H1 (cell line): ENCODE measurements at regions not wholly inside any gene's neighbourhood (a gene's known extent, or its start where the extent isn't known, plus 50 kb on each side); places are given as distances from the start of the nearest gene placed in this dataset.
A peak's percentile ranks its signal among the peaks of the same experiment; 100 is the strongest.

Experiments
- CTCF ChIA-PET: fragments of 300-600 bp; sonication (Branson Sonifier 250); formaldehyde crosslinking; loops from one replicate; lab custom pipeline; 2021; ENCODE audit not compliant: partially characterized antibody; lab: Charles Lee
- POLR2A ChIA-PET: fragments of 300-600 bp; sonication (Branson Sonifier 250); formaldehyde crosslinking; loops from one replicate; lab custom pipeline; 2021; ENCODE audit warnings: inconsistent platforms; ENCODE audit not compliant: partially characterized antibody; lab: Charles Lee
- DNase-seq, 2 experiments: peaks; one replicate each; pipeline versions ENCODE4 v3.0.0 to v3.0.0-alpha.2; 2010 to 2022; ENCODE audit warnings: low spot score in 2 of 2, low read depth in 1 of 2, mixed read lengths in 1 of 2
- FAIRE-seq: peaks from 2 replicates; lab custom pipeline; 2011; peaks lifted over from hg19 to GRCh38; lab: Jason Lieb, UNC
- H2AFZ ChIP-seq: 2 replicates; pipeline ENCODE4 v1.8.1; 2012; ENCODE audit warnings: low read length, inconsistent platforms
- H2AK5ac ChIP-seq: 2 replicates; pipeline ENCODE4 v1.6.1; 2013; ENCODE audit warnings: low read depth, low read length
- H2BK120ac ChIP-seq: replicated peaks from 2 replicates; pipeline ENCODE3; 2013; ENCODE audit warnings: low read depth, low read length, inconsistent platforms
- H2BK12ac ChIP-seq: 2 replicates; pipeline ENCODE4 v1.6.1; 2013; ENCODE audit warnings: low read depth, low read length
- H2BK15ac ChIP-seq: 2 replicates; pipeline ENCODE4 v1.6.1; 2013; ENCODE audit warnings: low read length
- H2BK20ac ChIP-seq: 2 replicates; pipeline ENCODE4 v1.6.1; 2013; ENCODE audit warnings: low read length
- H2BK5ac ChIP-seq: 2 replicates; pipeline ENCODE4 v1.6.1; 2013; ENCODE audit warnings: low read depth, low read length
- H3K14ac ChIP-seq: 2 replicates; pipeline ENCODE4 v1.6.1; 2013; ENCODE audit warnings: inconsistent platforms; ENCODE audit not compliant: insufficient read length
- H3K18ac ChIP-seq: 2 replicates; pipeline ENCODE4 v1.6.1; 2013; ENCODE audit warnings: low read length; ENCODE audit errors: extremely low read depth
- H3K23ac ChIP-seq: 2 replicates; pipeline ENCODE4 v1.6.1; 2013; ENCODE audit warnings: inconsistent platforms; ENCODE audit not compliant: insufficient read length
- H3K23me2 ChIP-seq: 2 replicates; pipeline ENCODE4 v1.6.1; 2013; ENCODE audit warnings: low read depth, low read length
- H3K27ac ChIP-seq: 2 replicates; pipeline ENCODE4 v1.6.1; 2011; ENCODE audit warnings: low read depth, low read length, inconsistent platforms
- H3K27me3 ChIP-seq, 4 experiments: replicated peaks in 1 of 4; 1 replicate in 1 of 4; 2 replicates in 3 of 4; pipeline versions ENCODE4 v1.6.1 to v1.8.1; 2011 to 2013; ENCODE audit warnings: low read length in 3 of 4, mild to moderate bottlenecking in 3 of 4, inconsistent platforms in 2 of 4, mixed read lengths in 2 of 4, moderate library complexity in 1 of 4; ENCODE audit not compliant: control insufficient read depth in 3 of 4, insufficient read depth in 3 of 4; ENCODE audit errors: extremely low read depth in 1 of 4
- H3K36me3 ChIP-seq, 4 experiments: 2 replicates each; pipeline versions ENCODE4 v1.6.1 to v1.8.1; 2011 to 2013; ENCODE audit warnings: mild to moderate bottlenecking in 4 of 4, low read length in 3 of 4, moderate library complexity in 2 of 4, control low read depth in 1 of 4, inconsistent platforms in 1 of 4; ENCODE audit not compliant: insufficient read depth in 4 of 4, control insufficient read depth in 2 of 4
- H3K4ac ChIP-seq: replicated peaks from 2 replicates; pipeline ENCODE3; 2013; ENCODE audit warnings: low read length, low read depth, mixed read lengths, inconsistent platforms; ENCODE audit not compliant: insufficient read length
- H3K4me1 ChIP-seq, 4 experiments: replicated peaks in 1 of 4; 1 replicate in 1 of 4; 2 replicates in 3 of 4; pipeline versions ENCODE4 v1.6.1 to v1.8.1; 2011 to 2013; ENCODE audit warnings: low read length in 3 of 4, inconsistent platforms in 2 of 4, mixed read lengths in 1 of 4; ENCODE audit not compliant: insufficient read depth in 4 of 4, control insufficient read depth in 3 of 4
- H3K4me2 ChIP-seq, 2 experiments: 2 replicates each; pipeline versions ENCODE4 v1.6.1 to v1.8.1; 2011 to 2013; ENCODE audit warnings: low read depth in 2 of 2, low read length in 2 of 2, control low read depth in 1 of 2, inconsistent platforms in 1 of 2, mild to moderate bottlenecking in 1 of 2; ENCODE audit not compliant: insufficient read depth in 1 of 2
- H3K4me3 ChIP-seq, 4 experiments: fragments of 200-600, 300-600 bp in 1 of 4; sonication (generic), shearing (Covaris generic), sonication (Bioruptor Twin) in 1 of 4; 2 replicates each; pipeline versions ENCODE4 v1.5.1 to v1.8.1; 2011 to 2016; ENCODE audit warnings: low read length in 4 of 4, low read depth in 3 of 4, control low read depth in 2 of 4, inconsistent platforms in 2 of 4, mild to moderate bottlenecking in 2 of 4, mixed read lengths in 1 of 4, moderate library complexity in 1 of 4; ENCODE audit not compliant: insufficient read depth in 2 of 4; ENCODE audit errors: extremely low read depth in 1 of 4
- H3K56ac ChIP-seq: replicated peaks from 2 replicates; pipeline ENCODE3; 2013; ENCODE audit warnings: low read depth, mild to moderate bottlenecking, mixed read lengths, low read length, inconsistent platforms; ENCODE audit not compliant: insufficient read length
- H3K79me1 ChIP-seq: 2 replicates; pipeline ENCODE4 v1.6.1; 2013; ENCODE audit warnings: low read depth, low read length, control low read depth
- H3K79me2 ChIP-seq, 2 experiments: 2 replicates each; pipeline versions ENCODE4 v1.6.1 to v1.8.1; 2012 to 2013; ENCODE audit warnings: low read length in 2 of 2, mild to moderate bottlenecking in 2 of 2, inconsistent platforms in 1 of 2; ENCODE audit not compliant: insufficient read depth in 2 of 2, control insufficient read depth in 1 of 2
- H3K9ac ChIP-seq, 4 experiments: replicated peaks in 1 of 4; 1 replicate in 1 of 4; 2 replicates in 3 of 4; pipeline versions ENCODE4 v1.6.1 to v1.8.1; 2011 to 2013; ENCODE audit warnings: low read depth in 3 of 4, low read length in 3 of 4, control low read depth in 2 of 4, mild to moderate bottlenecking in 2 of 4, moderate library complexity in 2 of 4, inconsistent platforms in 1 of 4; ENCODE audit errors: extremely low read depth in 1 of 4
- H3K9me3 ChIP-seq, 2 experiments: 2 replicates each; pipeline versions ENCODE4 v1.6.1 to v1.8.1; 2012 to 2013; ENCODE audit warnings: mild to moderate bottlenecking in 2 of 2, moderate library complexity in 2 of 2, control low read depth in 1 of 2, inconsistent platforms in 1 of 2, low read depth in 1 of 2, low read length in 1 of 2, mixed read lengths in 1 of 2; ENCODE audit not compliant: insufficient read depth in 2 of 2
- H4K20me1 ChIP-seq, 2 experiments: replicated peaks in 1 of 2; 2 replicates each; pipeline versions ENCODE3 to v1.8.1; 2011 to 2013; ENCODE audit warnings: inconsistent platforms in 2 of 2, low read length in 2 of 2, mild to moderate bottlenecking in 1 of 2; ENCODE audit not compliant: insufficient read depth in 2 of 2, control insufficient read depth in 1 of 2
- H4K5ac ChIP-seq: 2 replicates; pipeline ENCODE4 v1.6.1; 2013; ENCODE audit warnings: low read length, low read depth, mixed read lengths, inconsistent platforms; ENCODE audit not compliant: insufficient read length
- H4K8ac ChIP-seq: 2 replicates; pipeline ENCODE4 v1.8.0; 2013; ENCODE audit warnings: mild to moderate bottlenecking, moderate library complexity, low read length, inconsistent platforms; ENCODE audit not compliant: insufficient read depth; ENCODE audit errors: extremely low read depth
- H4K91ac ChIP-seq: replicated peaks from 2 replicates; pipeline ENCODE3; 2013; ENCODE audit warnings: low read length, mixed read lengths, inconsistent platforms; ENCODE audit not compliant: insufficient read length
- BRCA1 ChIP-seq: IDR thresholded peaks from 2 replicates; pipeline ENCODE4 v1.6.1; 2012; ENCODE audit warnings: low read depth, low read length, improper control_type of control experiment
- POLR2AphosphoS5 ChIP-seq: IDR thresholded peaks from 2 replicates; pipeline ENCODE4 v1.6.1; 2011; ENCODE audit warnings: low read depth, low read length
- SP1 ChIP-seq: IDR thresholded peaks from 2 replicates; pipeline ENCODE4 v1.6.1; 2011; ENCODE audit warnings: low read depth, low read length
- TCF12 ChIP-seq: IDR thresholded peaks from 2 replicates; pipeline ENCODE4 v1.6.1; 2011; ENCODE audit warnings: low read depth, mild to moderate bottlenecking, low read length
- ZNF274 ChIP-seq: IDR thresholded peaks from 2 replicates; pipeline ENCODE4 v1.7.0; 2012; ENCODE audit warnings: low read length, borderline replicate concordance; ENCODE audit errors: extremely low read depth
- WGBS, 2 experiments: shearing (Covaris generic) in 1 of 2; methylation state at CpG; one replicate each; pipeline versions ENCODE4 v1.1.6 to v1.1.7; 2013 to 2015; ENCODE audit warnings: low lambda C conversion rate in 2 of 2, mixed read lengths in 2 of 2, inconsistent platforms in 1 of 2, low coverage in 1 of 2, missing lambda C conversion rate in 1 of 2; ENCODE audit not compliant: insufficient replicate concordance in 2 of 2, insufficient coverage in 1 of 2, insufficient read length in 1 of 2; ENCODE audit errors: extremely low coverage in 1 of 2, missing lambda C conversion rate in 1 of 2; 5-methylcytosine and 5-hydroxymethylcytosine counted together

DNA sequence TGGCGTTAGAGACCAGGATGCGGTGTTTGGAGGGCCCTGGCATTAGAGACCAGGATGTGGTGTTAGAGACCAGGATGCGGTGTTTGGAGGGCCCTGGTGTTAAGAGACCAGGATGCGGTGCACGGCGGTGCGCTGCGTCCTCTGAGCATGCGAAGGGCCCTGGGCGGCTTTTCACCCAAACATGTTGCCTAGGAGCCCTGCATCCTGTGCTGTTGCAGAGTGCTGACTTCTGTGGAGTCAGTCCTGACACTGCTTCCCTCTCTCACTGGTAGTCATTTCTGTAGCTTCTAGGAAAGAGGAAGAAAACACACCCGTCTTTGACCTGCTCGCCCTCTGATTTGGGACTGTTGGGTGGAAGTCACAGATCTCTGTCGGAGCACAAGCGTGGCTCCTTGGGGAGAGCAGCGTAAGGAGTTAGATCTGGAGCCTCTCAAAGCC, 141.2 kb downstream of the LAT start:
- WGBS, 2 experiments, result 79% methylated on average over 15 of the region's 15 CpGs; no CpG with 5 or more reads in 1 of the 2 experiments
- Histone ChIP-seq H3K23ac (no peak overlapping the region), H3K4ac (no peak overlapping the region), H3K9ac (no peak overlapping the region), H2BK15ac (no peak overlapping the region), H3K79me1 (no peaks in the 10 kb centered on the region), H3K56ac (no peak overlapping the region), H3K36me3 (no peaks in the 10 kb centered on the region), H3K9me3 (no peaks in the 10 kb centered on the region), H4K8ac (no peak overlapping the region), H2BK5ac (no peak overlapping the region), H2BK120ac (no peak overlapping the region)
- CTCF ChIA-PET, result no interaction called here
- no peak for DNase-seq
- TF ChIP-seq SP1 (no peak), TCF12 (0 out of 2 replicates have a peak, but pooled peaks have one; percentile 45), ZNF274 (0 out of 2 replicates have a peak, but pooled peaks have one; percentile 21), BRCA1 (no peak), POLR2AphosphoS5 (peak; percentile 94)
- TF ChIP-seq, all 59 proteins: peak for 3
- Histone ChIP-seq H3K27ac (no peak overlapping the region), H4K20me1 (no peaks in the 10 kb centered on the region), H4K5ac (no peak overlapping the region), H3K4me1 (peaks cover 0 to 4% (median 1%) of the 10 kb centered on the region in 4 experiments; a peak in 1 of 7 replicates), H3K4me3 (no peak overlapping the region), H2BK20ac (no peak overlapping the region), H2AFZ (no peak overlapping the region), H3K18ac (no peak overlapping the region), H3K23me2 (no peaks in the 10 kb centered on the region), H3K27me3 (peaks cover 3 to 34% (median 24%) of the 10 kb centered on the region in 4 experiments), H2BK12ac (no peak overlapping the region), H3K14ac (no peak overlapping the region), H3K79me2 (no peaks in the 10 kb centered on the region), H2AK5ac (no peak overlapping the region), H4K91ac (no peak overlapping the region), H3K4me2 (no peak overlapping the region)
- no peak for FAIRE-seq
- POLR2A ChIA-PET, result no interaction called here
